Natural killer cell (primary cell): ENCODE measurements at regions not wholly inside any gene's neighbourhood (a gene's known extent, or its start where the extent isn't known, plus 50 kb on each side); places are given as distances from the start of the nearest gene placed in this dataset.
A peak's percentile ranks its signal among the peaks of the same experiment; 100 is the strongest.

ENCODE experiments used
- ATAC-seq, 3 donors: fragments of 150-1000 bp in 2 of 3; fragments of 200-7000 bp in 1 of 3; cut with Tn5 transposase; 1 replicate in 1 of 3; 2 replicates in 2 of 3; pipeline ENCODE4 v1.10.0; 2021; ENCODE audit warnings: mild to moderate bottlenecking in 2 of 3, moderate library complexity in 2 of 3
- DNase-seq, 2 donors: peaks; one replicate each; pipeline versions ENCODE4 v3.0.0 to v3.0.0-alpha.2; 2013 to 2021; ENCODE audit warnings: mixed read lengths in 1 of 2
- H3K27ac ChIP-seq: one replicate; pipeline ENCODE4 v1.5.1; 2013; ENCODE audit warnings: mild to moderate bottlenecking, low read length
- H3K27me3 ChIP-seq: one replicate; pipeline ENCODE4 v1.6.1; 2013; ENCODE audit warnings: low read length; ENCODE audit not compliant: control insufficient read depth, insufficient read depth
- H3K36me3 ChIP-seq: one replicate; pipeline ENCODE4 v1.6.1; 2013; ENCODE audit warnings: low read length; ENCODE audit not compliant: control insufficient read depth, insufficient read depth
- H3K4me1 ChIP-seq: one replicate; pipeline ENCODE4 v1.6.1; 2013; ENCODE audit warnings: low read length; ENCODE audit not compliant: control insufficient read depth, insufficient read depth
- H3K4me3 ChIP-seq: one replicate; pipeline ENCODE4 v1.5.1; 2013; ENCODE audit warnings: low read length
- H3K9me3 ChIP-seq: one replicate; pipeline ENCODE4 v1.6.1; 2013; ENCODE audit warnings: low read length; ENCODE audit not compliant: control insufficient read depth, insufficient read depth
- H3K27ac Mint-ChIP-seq, 2 donors: one replicate each; pipeline ENCODE4 v1.8.0; 2022; ENCODE audit warnings: mild to moderate bottlenecking in 2 of 2, mixed read lengths in 2 of 2, moderate library complexity in 1 of 2
- H3K27me3 Mint-ChIP-seq, 2 donors: one replicate each; pipeline ENCODE4 v1.8.0; 2022; ENCODE audit warnings: low read depth in 2 of 2, mixed read lengths in 2 of 2
- H3K36me3 Mint-ChIP-seq: one replicate; pipeline ENCODE4 v1.8.0; 2022; ENCODE audit warnings: mixed read lengths
- H3K4me1 Mint-ChIP-seq, 2 donors: one replicate each; pipeline ENCODE4 v1.8.0; 2022; ENCODE audit warnings: mixed read lengths in 2 of 2
- H3K4me3 Mint-ChIP-seq: one replicate; pipeline ENCODE4 v1.8.0; 2022; ENCODE audit warnings: mild to moderate bottlenecking, moderate library complexity, mixed read lengths
- H3K9me3 Mint-ChIP-seq, 2 donors: one replicate each; pipeline ENCODE4 v1.8.0; 2022; ENCODE audit warnings: mixed read lengths in 2 of 2
- WGBS: methylation state at CpG from one replicate; pipeline ENCODE4 v1.1.7; 2013; ENCODE audit warnings: missing lambda C conversion rate; ENCODE audit not compliant: insufficient coverage; 5-methylcytosine and 5-hydroxymethylcytosine counted together
- intact Hi-C: fragments of 100-400 bp; cut with micrococcal nuclease; formaldehyde crosslinking; loops from one replicate; pipeline ENCODE4 v1.14.2; 2022
- TF ChIP-seq, protein P1 (sequence below): fragments of 200-600 bp; IDR thresholded peaks from one replicate; pipeline ENCODE4 v1.8.0; 2022; ENCODE audit warnings: antibody characterized with exemption

DNA sequence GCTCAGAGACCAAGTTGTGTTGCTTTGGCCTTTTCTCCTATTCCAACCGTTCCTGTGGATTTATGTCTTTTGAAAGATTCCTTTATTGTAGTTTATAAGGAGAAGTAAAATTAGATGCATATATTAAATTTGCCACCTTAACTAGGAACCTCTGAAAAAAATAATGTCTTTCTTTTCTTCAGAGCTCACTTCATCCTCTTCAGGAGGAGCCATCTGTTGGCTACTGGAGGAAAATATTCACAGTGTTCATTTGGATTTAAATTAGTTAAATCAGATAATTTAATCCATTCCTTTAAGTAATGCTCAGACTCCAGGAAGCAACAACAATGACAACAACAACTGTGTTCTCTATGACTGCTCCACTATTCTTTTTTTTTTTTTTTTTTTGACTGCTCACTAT is 164.0 kb downstream of the FASLG start:
- no peaks in the 10 kb centered on the region for H3K27me3 ChIP-seq
- peaks cover 23 to 28% of the 10 kb centered on the region in 2 donors for H3K4me1 Mint-ChIP-seq
- no peak overlapping the region for H3K27ac ChIP-seq
- intact Hi-C loops = no loop called here
- no peak overlapping the region for H3K4me3 Mint-ChIP-seq
- TF ChIP-seq, protein P1, sequence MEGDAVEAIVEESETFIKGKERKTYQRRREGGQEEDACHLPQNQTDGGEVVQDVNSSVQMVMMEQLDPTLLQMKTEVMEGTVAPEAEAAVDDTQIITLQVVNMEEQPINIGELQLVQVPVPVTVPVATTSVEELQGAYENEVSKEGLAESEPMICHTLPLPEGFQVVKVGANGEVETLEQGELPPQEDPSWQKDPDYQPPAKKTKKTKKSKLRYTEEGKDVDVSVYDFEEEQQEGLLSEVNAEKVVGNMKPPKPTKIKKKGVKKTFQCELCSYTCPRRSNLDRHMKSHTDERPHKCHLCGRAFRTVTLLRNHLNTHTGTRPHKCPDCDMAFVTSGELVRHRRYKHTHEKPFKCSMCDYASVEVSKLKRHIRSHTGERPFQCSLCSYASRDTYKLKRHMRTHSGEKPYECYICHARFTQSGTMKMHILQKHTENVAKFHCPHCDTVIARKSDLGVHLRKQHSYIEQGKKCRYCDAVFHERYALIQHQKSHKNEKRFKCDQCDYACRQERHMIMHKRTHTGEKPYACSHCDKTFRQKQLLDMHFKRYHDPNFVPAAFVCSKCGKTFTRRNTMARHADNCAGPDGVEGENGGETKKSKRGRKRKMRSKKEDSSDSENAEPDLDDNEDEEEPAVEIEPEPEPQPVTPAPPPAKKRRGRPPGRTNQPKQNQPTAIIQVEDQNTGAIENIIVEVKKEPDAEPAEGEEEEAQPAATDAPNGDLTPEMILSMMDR = no peak
- DNase-seq (no peak), ATAC-seq (no peak)
- peak overlapping the region in 1 of 2 donors; percentile 16 for H3K27ac Mint-ChIP-seq
- no peaks in the 10 kb centered on the region for H3K9me3 ChIP-seq
- H3K4me3 ChIP-seq = no peak overlapping the region
- WGBS = no CpG with 5 or more reads among the region's 1 CpG
- no peaks in the 10 kb centered on the region for H3K36me3 Mint-ChIP-seq
- H3K27me3 Mint-ChIP-seq = no peaks in the 10 kb centered on the region
- H3K36me3 ChIP-seq = no peaks in the 10 kb centered on the region
- H3K4me1 ChIP-seq = peaks cover 23% of the 10 kb centered on the region
- H3K9me3 Mint-ChIP-seq = no peaks in the 10 kb centered on the region

DNA sequence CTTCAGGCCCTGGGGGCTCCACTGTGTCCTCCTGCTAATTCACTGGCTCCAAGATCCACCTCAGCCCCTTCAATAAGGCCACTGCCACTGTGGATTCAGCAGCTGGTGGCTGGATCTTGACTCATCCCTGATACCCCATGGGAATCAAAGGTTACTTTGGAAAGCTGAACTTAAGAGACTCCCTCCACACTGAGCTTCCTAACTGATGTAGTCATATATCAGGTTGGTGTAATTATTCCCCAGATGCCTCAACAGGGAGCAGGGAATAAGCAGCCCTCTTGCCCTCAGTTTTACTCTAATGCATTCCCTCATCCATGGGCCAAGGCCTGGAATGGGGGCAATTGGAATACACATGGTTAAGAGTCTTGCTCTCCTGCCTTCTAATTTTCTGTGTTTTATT is 164.6 kb downstream of the FASLG start:
- intact Hi-C loops = no loop called here
- TF ChIP-seq, protein P1 = no peak
- no peaks in the 10 kb centered on the region for H3K36me3 ChIP-seq

DNA sequence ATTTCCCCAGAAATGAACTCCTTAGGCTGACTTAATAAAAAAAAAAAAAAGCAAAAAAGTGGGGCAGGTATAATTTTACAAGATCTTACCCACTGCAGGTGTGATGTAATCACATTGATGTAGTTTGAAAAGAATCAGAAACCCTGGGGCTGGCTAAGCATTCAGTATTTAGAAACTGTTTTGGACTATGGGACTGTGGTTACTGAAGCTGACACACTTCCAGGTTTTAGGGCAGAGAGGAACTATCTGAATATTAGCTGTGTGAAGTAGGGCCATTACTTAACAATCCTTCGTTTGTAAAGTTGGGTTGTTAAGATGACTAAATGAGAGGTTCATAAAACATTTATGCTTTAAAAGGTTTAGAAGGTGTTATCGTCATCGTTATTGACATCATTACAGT is 165.3 kb downstream of the FASLG start:
- Mint-ChIP-seq H3K4me3 (no peak overlapping the region), H3K9me3 (no peaks in the 10 kb centered on the region), H3K4me1 (peaks cover 15 to 18% of the 10 kb centered on the region in 2 donors), H3K27me3 (no peaks in the 10 kb centered on the region), H3K27ac (no peak overlapping the region), H3K36me3 (no peaks in the 10 kb centered on the region)
- ATAC-seq = no peak
- H3K9me3 ChIP-seq = no peaks in the 10 kb centered on the region
- H3K4me3 ChIP-seq = no peak overlapping the region
- no peak for DNase-seq
- TF ChIP-seq, protein P1 = no peak
- H3K27me3 ChIP-seq = no peaks in the 10 kb centered on the region
- intact Hi-C loops = no loop called here
- 79% methylated on average over 3 of the region's 3 CpGs for WGBS
- H3K27ac ChIP-seq = no peak overlapping the region
- H3K4me1 ChIP-seq = peaks cover 12% of the 10 kb centered on the region
- H3K36me3 ChIP-seq = no peaks in the 10 kb centered on the region

More for the DNA sequence above, 164.6 kb downstream of the FASLG start:
- peaks cover 19% of the 10 kb centered on the region for H3K4me1 ChIP-seq
- no peaks in the 10 kb centered on the region for H3K9me3 Mint-ChIP-seq
- DNase-seq (no peak), ATAC-seq (no peak)
- peaks cover 22 to 23% of the 10 kb centered on the region in 2 donors for H3K4me1 Mint-ChIP-seq
- H3K4me3 Mint-ChIP-seq = no peak overlapping the region
- no peaks in the 10 kb centered on the region for H3K9me3 ChIP-seq
- H3K27me3 ChIP-seq = no peaks in the 10 kb centered on the region
- no peak overlapping the region for H3K27ac ChIP-seq
- no peaks in the 10 kb centered on the region for H3K36me3 Mint-ChIP-seq
- H3K4me3 ChIP-seq = no peak overlapping the region
- no peaks in the 10 kb centered on the region for H3K27me3 Mint-ChIP-seq
- H3K27ac Mint-ChIP-seq = peak overlapping the region in 1 of 2 donors; percentile 16

DNA sequence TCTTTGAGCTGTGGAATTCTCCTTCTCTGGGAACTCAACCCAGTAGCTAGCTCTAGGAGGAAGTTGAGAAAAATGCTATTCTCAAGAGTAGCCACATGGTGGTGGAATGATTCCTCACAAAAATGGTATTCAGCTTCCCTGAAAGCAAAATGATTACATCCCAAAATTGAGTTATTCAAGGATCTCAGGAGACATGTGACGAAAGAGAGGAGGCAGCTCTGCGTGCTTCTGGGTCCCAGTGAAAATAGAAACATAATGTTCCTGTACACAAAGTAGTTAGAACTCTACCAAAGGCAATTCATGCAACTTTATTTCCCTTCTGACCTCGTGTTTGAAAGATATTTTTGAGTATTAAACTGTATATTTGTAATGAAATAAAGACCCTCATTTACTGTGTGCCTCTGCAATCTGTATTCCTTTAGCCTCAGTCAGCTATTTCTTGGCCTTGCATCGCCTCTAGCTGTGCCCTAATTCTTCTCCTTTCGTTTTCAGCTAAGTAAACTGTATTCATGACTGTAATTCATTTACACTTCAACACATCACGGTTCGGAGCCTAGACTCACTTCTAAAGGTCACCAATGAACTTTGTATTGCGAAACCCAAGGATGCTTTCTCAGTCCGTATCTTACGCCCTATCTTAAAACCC is 167.3 kb downstream of the FASLG start:
- Histone ChIP-seq H3K4me3 (no peak overlapping the region), H3K27me3 (no peaks in the 10 kb centered on the region), H3K36me3 (no peaks in the 10 kb centered on the region), H3K4me1 (peaks cover 5% of the 10 kb centered on the region), H3K27ac (peak overlapping the region; percentile 56), H3K9me3 (no peaks in the 10 kb centered on the region)
- H3K36me3 Mint-ChIP-seq = no peaks in the 10 kb centered on the region
- ATAC-seq = peak; percentile 90 to 93 (median 90)
- H3K4me3 Mint-ChIP-seq = no peak overlapping the region
- peaks cover 0 to 4% of the 10 kb centered on the region in 2 donors for H3K4me1 Mint-ChIP-seq
- no peaks in the 10 kb centered on the region for H3K27me3 Mint-ChIP-seq
- TF ChIP-seq, protein P1 = peak; percentile 55
- intact Hi-C loops = no loop called here
- no peak overlapping the region for H3K27ac Mint-ChIP-seq
- DNase-seq = peak in 1 of 2 donors; percentile 42
- WGBS = 22% methylated on average over 9 of the region's 10 CpGs
- no peaks in the 10 kb centered on the region for H3K9me3 Mint-ChIP-seq
